ENCODE measurements at regions not wholly inside any gene's neighbourhood (a gene's known extent, or its start where the extent isn't known, plus 50 kb on each side); places are given as distances from the start of the nearest gene placed in this dataset.

GRCh38 chr11:109854731-109855130 lies 238.5 kb upstream of the ZC3H12C start:
- Histone ChIP-seq H3K27ac (no peak overlapping the region), H3K9me3 (no peaks in the 10 kb centered on the region), H3K36me3 (no peaks in the 10 kb centered on the region), H3K4me3 (no peak overlapping the region), H3K4me1 (no peaks in the 10 kb centered on the region), H3K27me3 (no peaks in the 10 kb centered on the region)
- TF ChIP-seq POLR2A (IDR thresholded peaks at IDR 0.05): no peak
- no peak for TF ChIP-seq POLR2AphosphoS5 (IDR thresholded peaks at IDR 0.05; ENCODE audit: insufficient read depth in 1 of 2, low read depth in 1 of 2)
- TF ChIP-seq CTCF (IDR thresholded peaks at IDR 0.05): no peak
- DNase-seq (ENCODE audit: extremely low spot score in 2 of 2): no peak
- intact Hi-C loops (cut with DNase I): no loop called here

GRCh38 chr11:109856928-109857327 lies 236.3 kb upstream of the ZC3H12C start:
- no peak for TF ChIP-seq POLR2A (IDR thresholded peaks at IDR 0.05)
- no peak for TF ChIP-seq POLR2AphosphoS5 (IDR thresholded peaks at IDR 0.05; ENCODE audit: insufficient read depth in 1 of 2, low read depth in 1 of 2)
- TF ChIP-seq CTCF (IDR thresholded peaks at IDR 0.05): no peak
- no peak overlapping the region for H3K4me3 ChIP-seq
- intact Hi-C loops (cut with DNase I): no loop called here

GRCh38 chr11:109857637-109858036 lies 235.6 kb upstream of the ZC3H12C start:
- intact Hi-C loops (cut with DNase I): no loop called here
- TF ChIP-seq CTCF (IDR thresholded peaks at IDR 0.05) (no peak), POLR2AphosphoS5 (IDR thresholded peaks at IDR 0.05; ENCODE audit: insufficient read depth in 1 of 2, low read depth in 1 of 2) (no peak), POLR2A (IDR thresholded peaks at IDR 0.05) (no peak)
- H3K9me3 ChIP-seq: no peaks in the 10 kb centered on the region

More at GRCh38 chr11:109856928-109857327, 236.3 kb upstream of the ZC3H12C start:
- H3K27ac ChIP-seq: no peak overlapping the region
- H3K4me1 ChIP-seq: no peaks in the 10 kb centered on the region
- DNase-seq (ENCODE audit: extremely low spot score in 2 of 2): no peak
- no peaks in the 10 kb centered on the region for H3K9me3 ChIP-seq
- no peaks in the 10 kb centered on the region for H3K36me3 ChIP-seq
- H3K27me3 ChIP-seq: no peaks in the 10 kb centered on the region

GRCh38 chr11:109858152-109858551 lies 235.0 kb upstream of the ZC3H12C start:
- Histone ChIP-seq H3K4me1 (no peaks in the 10 kb centered on the region), H3K27me3 (no peaks in the 10 kb centered on the region), H3K9me3 (no peaks in the 10 kb centered on the region), H3K4me3 (no peak overlapping the region), H3K27ac (no peak overlapping the region), H3K36me3 (no peaks in the 10 kb centered on the region)
- DNase-seq (ENCODE audit: extremely low spot score in 2 of 2): no peak
- TF ChIP-seq CTCF (IDR thresholded peaks at IDR 0.05) (no peak), POLR2A (IDR thresholded peaks at IDR 0.05) (no peak), POLR2AphosphoS5 (IDR thresholded peaks at IDR 0.05; ENCODE audit: insufficient read depth in 1 of 2, low read depth in 1 of 2) (no peak)
- intact Hi-C loops (cut with DNase I): no loop called here

More at GRCh38 chr11:109857637-109858036, 235.6 kb upstream of the ZC3H12C start:
- Histone ChIP-seq H3K27me3 (no peaks in the 10 kb centered on the region), H3K4me1 (no peaks in the 10 kb centered on the region), H3K4me3 (no peak overlapping the region), H3K27ac (no peak overlapping the region), H3K36me3 (no peaks in the 10 kb centered on the region)
- DNase-seq (ENCODE audit: extremely low spot score in 2 of 2): no peak

- TF ChIP-seq POLR2A (IDR thresholded peaks at IDR 0.05): no peak
- TF ChIP-seq POLR2AphosphoS5 (IDR thresholded peaks at IDR 0.05; ENCODE audit: insufficient read depth in 1 of 2, low read depth in 1 of 2): no peak
- no peak for TF ChIP-seq CTCF (IDR thresholded peaks at IDR 0.05)
- intact Hi-C loops (cut with DNase I): no loop called here
- H3K36me3 ChIP-seq: no peaks in the 10 kb centered on the region
- H3K27me3 ChIP-seq: no peaks in the 10 kb centered on the region
- no peaks in the 10 kb centered on the region for H3K4me1 ChIP-seq
- no peak overlapping the region for H3K27ac ChIP-seq
- no peak for DNase-seq (ENCODE audit: extremely low spot score in 2 of 2)
- H3K4me3 ChIP-seq: no peak overlapping the region
- no peaks in the 10 kb centered on the region for H3K9me3 ChIP-seq
Observed at GRCh38 chr11:109859045-109859724, 234.0 kb upstream of the ZC3H12C start.
